HepG2 (cell line): ENCODE measurements at regions not wholly inside any gene's neighbourhood (a gene's known extent, or its start where the extent isn't known, plus 50 kb on each side); places are given as distances from the start of the nearest gene placed in this dataset.

Experiments used
- ATAC-seq: fragments of 200-7000 bp; cut with Tn5 transposase; 3 replicates; pipeline ENCODE4 v1.9.1; 2020; ENCODE audit warnings: mild to moderate bottlenecking, moderate library complexity
- BruUV-seq: library from RNA; stranded (reverse); fragments of 400-500 nt; replicated peaks from 2 replicates; lab custom pipeline; 2021; lab: Mats Ljungman, UMichigan
- CTCF ChIA-PET: fragments of 300-600 bp; formaldehyde crosslinking; extraction: SDS; loops from one replicate; lab custom pipeline; 2021; ENCODE audit warnings: low total read pairs, inconsistent platforms, low intra/inter-chr PET ratio; lab: Yijun Ruan, JAX
- POLR2A ChIA-PET: fragments of 350-600 bp; sonication (Branson Sonifier 250); formaldehyde crosslinking; loops from one replicate; lab custom pipeline; 2020; ENCODE audit warnings: antibody characterized with exemption, inconsistent platforms; lab: Yijun Ruan, JAX
- DNase-seq: peaks from one replicate; pipeline ENCODE4 v3.0.0-alpha.2; 2015; ENCODE audit warnings: low spot score
- FAIRE-seq: peaks from 3 replicates; lab custom pipeline; 2011; peaks lifted over from hg19 to GRCh38; lab: Jason Lieb, UNC
- H2AFZ ChIP-seq: one replicate; pipeline ENCODE4 v1.6.1; 2011; ENCODE audit warnings: low read length, inconsistent platforms
- H3K27ac ChIP-seq: fragments of 300-600 bp; 3 replicates; pipeline ENCODE4 v1.8.0; 2011; ENCODE audit warnings: mixed run types, mild to moderate bottlenecking, mixed read lengths, low read length, inconsistent platforms; ENCODE audit not compliant: insufficient read depth; ENCODE audit errors: extremely low read length
- H3K27me3 ChIP-seq, 2 experiments: fragments of 200-600 bp in 1 of 2; 2 replicates in 1 of 2; 3 replicates in 1 of 2; pipeline versions ENCODE4 v1.6.0 to v1.8.0; 2011; ENCODE audit warnings: low read length in 2 of 2, mild to moderate bottlenecking in 2 of 2, moderate library complexity in 2 of 2, inconsistent platforms in 1 of 2; ENCODE audit not compliant: insufficient read depth in 2 of 2, control insufficient read depth in 1 of 2
- H3K36me3 ChIP-seq, 2 experiments: fragments of 200-600 bp in 1 of 2; replicated peaks in 1 of 2; 2 replicates in 1 of 2; 3 replicates in 1 of 2; pipeline versions ENCODE4 v1.5.1 to v1.8.0; 2011; ENCODE audit warnings: low read length in 2 of 2, inconsistent platforms in 1 of 2; ENCODE audit not compliant: insufficient read depth in 2 of 2, control insufficient read depth in 1 of 2
- H3K4me1 ChIP-seq: 2 replicates; pipeline ENCODE4 v1.5.1; 2012; ENCODE audit warnings: low read length, inconsistent platforms; ENCODE audit not compliant: insufficient read depth
- H3K4me2 ChIP-seq: 2 replicates; pipeline ENCODE4 v1.6.0; 2011; ENCODE audit warnings: low read depth, low read length, inconsistent platforms
- H3K4me3 ChIP-seq, 3 experiments: fragments of 200-600 bp in 1 of 3; sonication (generic), shearing (Covaris generic) in 1 of 3; replicated peaks in 1 of 3; 2 replicates each; pipeline ENCODE4 v1.5.1; 2011 to 2016; ENCODE audit warnings: low read length in 3 of 3, inconsistent platforms in 2 of 3, low read depth in 2 of 3, mild to moderate bottlenecking in 2 of 3, control low read depth in 1 of 3, mixed read lengths in 1 of 3; ENCODE audit not compliant: insufficient read depth in 1 of 3
- H3K79me2 ChIP-seq: one replicate; pipeline ENCODE4 v1.6.1; 2011; ENCODE audit warnings: low read length, inconsistent platforms; ENCODE audit not compliant: insufficient read depth
- H3K9ac ChIP-seq: 2 replicates; pipeline ENCODE4 v1.6.0; 2011; ENCODE audit warnings: mild to moderate bottlenecking, low read depth, low read length, inconsistent platforms; ENCODE audit not compliant: insufficient read depth
- H3K9me3 ChIP-seq: 2 replicates; pipeline ENCODE4 v1.5.1; 2012; ENCODE audit warnings: mild to moderate bottlenecking, low read length
- H4K20me1 ChIP-seq: 2 replicates; pipeline ENCODE4 v1.6.0; 2011; ENCODE audit warnings: inconsistent platforms, mild to moderate bottlenecking, low read length, moderate library complexity; ENCODE audit not compliant: insufficient read depth
- ATF7 ChIP-seq, 2 experiments: fragments of 450-650 bp in 1 of 2; sonication (generic) in 1 of 2; formaldehyde crosslinking in 1 of 2; IDR thresholded peaks; 2 replicates each; pipeline versions ENCODE4 v1.4.0 to v1.6.1; 2016 to 2020; ENCODE audit warnings: antibody characterized with exemption in 1 of 2, mild to moderate bottlenecking in 1 of 2, missing genetic modification reagents in 1 of 2
- CREB1 ChIP-seq, 2 experiments: fragments of 450-650 bp in 1 of 2; IDR thresholded peaks; 2 replicates each; pipeline ENCODE4 v1.6.1; 2016 to 2017; ENCODE audit warnings: control low read depth in 1 of 2, mild to moderate bottlenecking in 1 of 2, missing compliant biosample characterization in 1 of 2, missing genetic modification characterization in 1 of 2
- DRAP1 ChIP-seq: IDR thresholded peaks from 2 replicates; pipeline ENCODE4 v1.6.1; 2016; ENCODE audit warnings: missing genetic modification reagents, missing compliant biosample characterization
- FOXA1 ChIP-seq, 2 experiments: fragments of 450-650 bp in 1 of 2; sonication (generic) in 1 of 2; formaldehyde crosslinking in 1 of 2; IDR thresholded peaks; 2 replicates each; pipeline versions ENCODE4 v1.4.0 to v1.6.1; 2016 to 2020; ENCODE audit warnings: missing genetic modification reagents in 1 of 2
- HINFP ChIP-seq: sonication (generic); formaldehyde crosslinking; IDR thresholded peaks from 2 replicates; pipeline ENCODE4 v1.4.0; 2020; ENCODE audit warnings: low read depth, mild to moderate bottlenecking, missing genetic modification reagents
- IKZF4 ChIP-seq: sonication (generic); formaldehyde crosslinking; IDR thresholded peaks from 2 replicates; pipeline ENCODE4 v1.5.1; 2020; ENCODE audit warnings: borderline replicate concordance, mild to moderate bottlenecking, low read depth, missing genetic modification reagents; ENCODE audit errors: not compliant biosample characterization
- KDM3A ChIP-seq: IDR thresholded peaks from 2 replicates; pipeline ENCODE4 v1.6.1; 2018; ENCODE audit warnings: low read depth, missing compliant biosample characterization
- MXD3 ChIP-seq: IDR thresholded peaks from 2 replicates; pipeline ENCODE4 v1.6.1; 2016; ENCODE audit warnings: mild to moderate bottlenecking, missing biosample characterization, missing genetic modification reagents
- SCMH1 ChIP-seq: sonication (generic); formaldehyde crosslinking; IDR thresholded peaks from 2 replicates; pipeline ENCODE4 v1.9.0; 2021; ENCODE audit warnings: missing genetic modification reagents, mild to moderate bottlenecking, borderline replicate concordance
- ZFP1 ChIP-seq: IDR thresholded peaks from 2 replicates; pipeline ENCODE4 v1.6.1; 2016
- ZFP41 ChIP-seq: sonication (generic); formaldehyde crosslinking; IDR thresholded peaks from 2 replicates; pipeline ENCODE4 v1.4.0; 2020; ENCODE audit warnings: mild to moderate bottlenecking, missing genetic modification reagents, borderline replicate concordance
- ZNF263 ChIP-seq: sonication (generic); formaldehyde crosslinking; IDR thresholded peaks from 2 replicates; pipeline ENCODE4 v1.4.0; 2020; ENCODE audit warnings: missing genetic modification reagents
- ZNF552 ChIP-seq: sonication (generic); formaldehyde crosslinking; IDR thresholded peaks from 2 replicates; pipeline ENCODE4 v1.9.0; 2022; ENCODE audit warnings: missing genetic modification reagents, mild to moderate bottlenecking, borderline replicate concordance
- ZSCAN12 ChIP-seq: sonication (generic); formaldehyde crosslinking; IDR thresholded peaks from 2 replicates; pipeline ENCODE4 v1.9.0; 2021; ENCODE audit warnings: mild to moderate bottlenecking, missing genetic modification reagents
- WGBS: methylation state at CpG from one replicate; pipeline ENCODE4 v1.1.6; 2017; ENCODE audit warnings: low lambda C conversion rate; 5-methylcytosine and 5-hydroxymethylcytosine counted together
- in situ Hi-C: cut with HindIII; loops from 2 replicates; pipeline ENCODE4 v1.10.0; 2017; ENCODE audit warnings: low pct_unique_long_range_greater_than_20kb; ENCODE audit not compliant: extremely low pct_ligation_motif_present
- intact Hi-C: fragments of 100-400 bp; cut with micrococcal nuclease; formaldehyde crosslinking; loops from one replicate; pipeline ENCODE4 v1.10.0; 2022; ENCODE audit not compliant: unreplicated experiment
- TF ChIP-seq, protein P1 (sequence below): sonication (generic); formaldehyde crosslinking; IDR thresholded peaks from 2 replicates; pipeline ENCODE4 v1.5.0; 2020; ENCODE audit warnings: missing genetic modification reagents
- TF ChIP-seq, protein P2 (sequence below): sonication (generic); formaldehyde crosslinking; conservative IDR thresholded peaks from 2 replicates; pipeline ENCODE4 v1.4.0; 2020; ENCODE audit warnings: missing genetic modification reagents
- TF ChIP-seq, protein P3 (sequence below): conservative IDR thresholded peaks from 2 replicates; pipeline ENCODE4 v1.6.1; 2018; ENCODE audit warnings: missing genetic modification reagents

DNA sequence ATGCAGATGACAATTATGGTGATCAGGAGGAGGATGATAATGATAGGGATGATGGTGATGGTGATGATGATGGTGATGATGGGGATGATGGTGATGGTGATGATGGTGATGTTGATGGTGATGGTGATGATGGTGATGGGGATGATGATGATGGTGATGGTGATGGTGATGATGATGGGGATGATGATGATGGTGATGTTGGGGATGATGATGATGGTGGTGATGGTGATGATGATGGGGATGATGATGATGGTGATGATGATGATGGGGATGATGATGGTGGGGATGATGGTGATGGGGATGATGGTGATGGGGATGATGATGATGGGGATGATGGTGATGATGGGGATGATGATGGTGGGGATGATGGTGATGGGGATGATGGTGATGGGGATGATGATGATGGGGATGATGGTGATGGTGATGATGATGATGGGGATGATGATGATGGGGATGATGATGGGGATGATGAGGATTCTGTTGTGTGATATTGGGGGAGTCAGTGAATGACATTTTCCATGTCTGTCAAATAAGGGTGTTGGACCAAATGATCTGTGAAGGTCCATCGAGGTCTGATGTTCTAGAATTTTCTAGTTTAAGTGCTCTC is 65.6 kb upstream of the RPL11 start:
- FAIRE-seq: peak; percentile 37
- no peak for ATAC-seq
- in situ Hi-C loops: no loop called here
- CTCF ChIA-PET: no interaction called here
- Histone ChIP-seq H3K9me3 (no peaks in the 10 kb centered on the region), H3K79me2 (no peaks in the 10 kb centered on the region), H4K20me1 (no peaks in the 10 kb centered on the region), H3K27ac (no peak overlapping the region), H3K27me3 (peaks cover 0 to 6% of the 10 kb centered on the region in 2 experiments; a peak in 2 of 5 replicates), H3K4me1 (peaks cover 19% of the 10 kb centered on the region), H2AFZ (no peak overlapping the region), H3K4me3 (no peak overlapping the region), H3K36me3 (no peaks in the 10 kb centered on the region), H3K9ac (no peak overlapping the region), H3K4me2 (no peak overlapping the region)
- 14% methylated on average over 1 of the region's 1 CpG for WGBS
- BruUV-seq: no TSS peak
- POLR2A ChIA-PET: no interaction called here
- no peak for DNase-seq
- intact Hi-C loops: loop anchor here (5.0 kb wide), 1 partner anchor 49 kb away; no protein-coding TSS in a partner anchor
- TF ChIP-seq ATF7 (IDR thresholded peaks at IDR 0.05): peak; percentile 40
- TF ChIP-seq ATF7 (CRISPR knock-in tag; IDR thresholded peaks at IDR 0.05): no peak
- no peak for TF ChIP-seq ZFP41 (CRISPR knock-in tag)
- no peak for TF ChIP-seq SCMH1 (CRISPR knock-in tag)
- no peak for TF ChIP-seq HINFP (CRISPR knock-in tag)
- 0 out of 2 replicates have a peak, but pooled peaks have one; percentile 26 for TF ChIP-seq FOXA1 (IDR thresholded peaks at IDR 0.05)
- no peak for TF ChIP-seq FOXA1 (CRISPR knock-in tag; IDR thresholded peaks at IDR 0.05)
- TF ChIP-seq ZFP1 (CRISPR knock-in tag): no peak
- TF ChIP-seq IKZF4 (CRISPR knock-in tag): no peak
- TF ChIP-seq, protein P1, sequence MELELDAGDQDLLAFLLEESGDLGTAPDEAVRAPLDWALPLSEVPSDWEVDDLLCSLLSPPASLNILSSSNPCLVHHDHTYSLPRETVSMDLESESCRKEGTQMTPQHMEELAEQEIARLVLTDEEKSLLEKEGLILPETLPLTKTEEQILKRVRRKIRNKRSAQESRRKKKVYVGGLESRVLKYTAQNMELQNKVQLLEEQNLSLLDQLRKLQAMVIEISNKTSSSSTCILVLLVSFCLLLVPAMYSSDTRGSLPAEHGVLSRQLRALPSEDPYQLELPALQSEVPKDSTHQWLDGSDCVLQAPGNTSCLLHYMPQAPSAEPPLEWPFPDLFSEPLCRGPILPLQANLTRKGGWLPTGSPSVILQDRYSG (CRISPR knock-in tag): no peak
- TF ChIP-seq MXD3: no peak
- TF ChIP-seq CREB1 (IDR thresholded peaks at IDR 0.05): peak; percentile 96
- no peak for TF ChIP-seq CREB1 (CRISPR knock-in tag; IDR thresholded peaks at IDR 0.05)
- TF ChIP-seq KDM3A (CRISPR knock-in tag): no peak
- TF ChIP-seq DRAP1 (CRISPR knock-in tag): no peak
- TF ChIP-seq ZSCAN12: no peak
- 0 out of 2 replicates have a peak, but pooled peaks have one; percentile 11 for TF ChIP-seq ZNF263 (CRISPR knock-in tag)
- TF ChIP-seq, protein P2, sequence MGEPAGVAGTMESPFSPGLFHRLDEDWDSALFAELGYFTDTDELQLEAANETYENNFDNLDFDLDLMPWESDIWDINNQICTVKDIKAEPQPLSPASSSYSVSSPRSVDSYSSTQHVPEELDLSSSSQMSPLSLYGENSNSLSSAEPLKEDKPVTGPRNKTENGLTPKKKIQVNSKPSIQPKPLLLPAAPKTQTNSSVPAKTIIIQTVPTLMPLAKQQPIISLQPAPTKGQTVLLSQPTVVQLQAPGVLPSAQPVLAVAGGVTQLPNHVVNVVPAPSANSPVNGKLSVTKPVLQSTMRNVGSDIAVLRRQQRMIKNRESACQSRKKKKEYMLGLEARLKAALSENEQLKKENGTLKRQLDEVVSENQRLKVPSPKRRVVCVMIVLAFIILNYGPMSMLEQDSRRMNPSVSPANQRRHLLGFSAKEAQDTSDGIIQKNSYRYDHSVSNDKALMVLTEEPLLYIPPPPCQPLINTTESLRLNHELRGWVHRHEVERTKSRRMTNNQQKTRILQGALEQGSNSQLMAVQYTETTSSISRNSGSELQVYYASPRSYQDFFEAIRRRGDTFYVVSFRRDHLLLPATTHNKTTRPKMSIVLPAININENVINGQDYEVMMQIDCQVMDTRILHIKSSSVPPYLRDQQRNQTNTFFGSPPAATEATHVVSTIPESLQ (CRISPR knock-in tag): no peak
- no peak for TF ChIP-seq ZNF552
- TF ChIP-seq, protein P3, sequence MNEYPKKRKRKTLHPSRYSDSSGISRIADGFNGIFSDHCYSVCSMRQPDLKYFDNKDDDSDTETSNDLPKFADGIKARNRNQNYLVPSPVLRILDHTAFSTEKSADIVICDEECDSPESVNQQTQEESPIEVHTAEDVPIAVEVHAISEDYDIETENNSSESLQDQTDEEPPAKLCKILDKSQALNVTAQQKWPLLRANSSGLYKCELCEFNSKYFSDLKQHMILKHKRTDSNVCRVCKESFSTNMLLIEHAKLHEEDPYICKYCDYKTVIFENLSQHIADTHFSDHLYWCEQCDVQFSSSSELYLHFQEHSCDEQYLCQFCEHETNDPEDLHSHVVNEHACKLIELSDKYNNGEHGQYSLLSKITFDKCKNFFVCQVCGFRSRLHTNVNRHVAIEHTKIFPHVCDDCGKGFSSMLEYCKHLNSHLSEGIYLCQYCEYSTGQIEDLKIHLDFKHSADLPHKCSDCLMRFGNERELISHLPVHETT: no peak
